ENCODE measurements at regions not wholly inside any gene's neighbourhood (a gene's known extent, or its start where the extent isn't known, plus 50 kb on each side); places are given as distances from the start of the nearest gene placed in this dataset.

GRCh38 chr16:48895142-48895541 is 285.2 kb upstream of the N4BP1 start:
- TF ChIP-seq TAF1 (IDR thresholded peaks at IDR 0.05; ENCODE audit: low read depth, low read length) = no peak
- no peak for TF ChIP-seq POLR2AphosphoS5 (IDR thresholded peaks at IDR 0.05; ENCODE audit: low read depth, low read length)
- TF ChIP-seq SPI1 (IDR thresholded peaks at IDR 0.05; ENCODE audit: low read depth, low read length) = no peak
- no peak for TF ChIP-seq POLR2A (IDR thresholded peaks at IDR 0.05; ENCODE audit: low read depth, low read length)
- no peak for TF ChIP-seq PAX5 (IDR thresholded peaks at IDR 0.05; ENCODE audit: insufficient read depth, low read length, severe bottlenecking)
- no peak for TF ChIP-seq POU2F2 (IDR thresholded peaks at IDR 0.05; ENCODE audit: low read depth, low read length)

Measured in GM12891 (cell line).